ENCODE measurements at regions not wholly inside any gene's neighbourhood (a gene's known extent, or its start where the extent isn't known, plus 50 kb on each side); places are given as distances from the start of the nearest gene placed in this dataset.

- TF ChIP-seq NR3C1 (CRISPR knock-in tag; IDR thresholded peaks at IDR 0.05) (no peak), E2F5 (CRISPR knock-in tag; IDR thresholded peaks at IDR 0.05) (no peak), SIN3A (IDR thresholded peaks at IDR 0.05; ENCODE audit: borderline replicate concordance in 2 of 2, control insufficient read depth in 1 of 2, low read depth in 2 of 2, low read length in 2 of 2) (no peak), HNRNPH1 (optimal IDR thresholded peaks at IDR 0.05; ENCODE audit: low read depth, low read length) (no peak), CTCF (IDR thresholded peaks at IDR 0.05 in 2 of 3, conservative IDR thresholded peaks at IDR 0.05 in 1 of 3; ENCODE audit: insufficient read depth in 2 of 3, low read depth in 1 of 3, low read length in 3 of 3) (no peak), ZNF707 (CRISPR knock-in tag; conservative IDR thresholded peaks at IDR 0.05) (no peak), WHSC1 (IDR thresholded peaks at IDR 0.05; ENCODE audit: low read length) (no peak), HNRNPLL (IDR thresholded peaks at IDR 0.05; ENCODE audit: low read depth, low read length, poor library complexity, severe bottlenecking) (no peak), ZNF639 (CRISPR knock-in tag; conservative IDR thresholded peaks at IDR 0.05 in 1 of 2, IDR thresholded peaks at IDR 0.05 in 1 of 2) (no peak), BRCA1 (IDR thresholded peaks at IDR 0.05) (no peak), BRCA1 (CRISPR knock-in tag; IDR thresholded peaks at IDR 0.05) (no peak)
- TF ChIP-seq, protein P1, sequence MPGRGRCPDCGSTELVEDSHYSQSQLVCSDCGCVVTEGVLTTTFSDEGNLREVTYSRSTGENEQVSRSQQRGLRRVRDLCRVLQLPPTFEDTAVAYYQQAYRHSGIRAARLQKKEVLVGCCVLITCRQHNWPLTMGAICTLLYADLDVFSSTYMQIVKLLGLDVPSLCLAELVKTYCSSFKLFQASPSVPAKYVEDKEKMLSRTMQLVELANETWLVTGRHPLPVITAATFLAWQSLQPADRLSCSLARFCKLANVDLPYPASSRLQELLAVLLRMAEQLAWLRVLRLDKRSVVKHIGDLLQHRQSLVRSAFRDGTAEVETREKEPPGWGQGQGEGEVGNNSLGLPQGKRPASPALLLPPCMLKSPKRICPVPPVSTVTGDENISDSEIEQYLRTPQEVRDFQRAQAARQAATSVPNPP (IDR thresholded peaks at IDR 0.05; ENCODE audit: borderline replicate concordance, insufficient read depth, insufficient read length): no peak
Measured at GRCh38 chr16:47865337-47865855, 290.4 kb downstream of the ABCC12 start.
